Tibial artery (tissue), 4 donors: ENCODE measurements at regions not wholly inside any gene's neighbourhood (a gene's known extent, or its start where the extent isn't known, plus 50 kb on each side); places are given as distances from the start of the nearest gene placed in this dataset.
"Not testable (repeated sequence)": the region's sequence is repeated elsewhere in the genome, so short reads cannot be mapped to it uniquely, and the experiment has no call there.

Source experiments
- DNase-seq, 2 donors: peaks; one replicate each; pipeline ENCODE4 v3.0.0-alpha.2; 2019
- H3K27ac ChIP-seq, 2 donors: fragments of 200-600 bp; sonication (generic) in 1 of 2; 1 replicate in 1 of 2; 2 replicates in 1 of 2; pipeline ENCODE4 v1.5.1; 2018 to 2019; ENCODE audit warnings: mild to moderate bottlenecking in 1 of 2
- H3K27me3 ChIP-seq, 2 donors: fragments of 200-600 bp; sonication (generic) in 1 of 2; one replicate each; pipeline versions ENCODE4 v1.5.1 to v1.6.0; 2016 to 2019
- H3K36me3 ChIP-seq, 3 donors: fragments of 200-600 bp; sonication (generic) in 2 of 3; one replicate each; pipeline ENCODE4 v1.5.1; 2016 to 2019; ENCODE audit warnings: mild to moderate bottlenecking in 2 of 3
- H3K4me1 ChIP-seq, 4 donors: fragments of 200-600 bp; sonication (generic) in 2 of 4; 1 replicate in 3 of 4; 2 replicates in 1 of 4; pipeline ENCODE4 v1.5.1; 2016 to 2019
- H3K4me3 ChIP-seq, 2 donors: fragments of 200-600 bp; sonication (generic) in 1 of 2; 1 replicate in 1 of 2; 2 replicates in 1 of 2; pipeline ENCODE4 v1.5.1; 2018 to 2019; ENCODE audit warnings: mild to moderate bottlenecking in 2 of 2
- H3K9me3 ChIP-seq, 3 donors: fragments of 200-600 bp; sonication (generic) in 1 of 3; one replicate each; pipeline ENCODE4 v1.5.1; 2016 to 2019
- intact Hi-C: fragments of 100-400 bp; cut with DNase I; formaldehyde crosslinking; loops from one replicate; pipeline ENCODE4 v1.15.0; 2023; ENCODE audit warnings: low total_unique reads
- TF ChIP-seq, protein P1 (sequence below), 2 experiments: fragments of 200-600 bp in 1 of 2; fragments of 450-650 bp in 1 of 2; IDR thresholded peaks; one replicate each; pipeline ENCODE4 v1.5.1; 2017 to 2019; ENCODE audit warnings: antibody characterized with exemption in 2 of 2, mild to moderate bottlenecking in 1 of 2, moderate library complexity in 1 of 2

DNA sequence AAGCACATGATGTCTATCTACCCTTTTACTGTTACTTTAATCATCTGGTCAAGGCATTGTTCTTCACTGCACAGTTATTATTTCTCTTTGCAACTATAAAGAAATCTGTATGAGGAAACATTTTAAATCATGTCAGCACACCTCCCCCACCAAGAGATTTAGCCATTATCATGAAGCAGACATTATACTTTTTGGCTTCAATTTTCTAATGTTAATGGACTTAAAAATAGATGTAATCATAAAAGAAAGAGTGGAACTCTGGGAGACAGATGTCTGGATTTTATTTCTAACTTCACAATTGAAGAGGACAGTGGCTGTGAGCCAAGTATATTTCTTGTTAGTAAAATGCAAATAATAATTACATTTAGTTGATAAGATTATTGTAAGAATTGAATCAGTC, 932.4 kb downstream of the TAF11L14 start:
- Histone ChIP-seq H3K27ac (no peak overlapping the region), H3K4me3 (no peak overlapping the region), H3K36me3 (no peaks in the 10 kb centered on the region), H3K27me3 (no peaks in the 10 kb centered on the region), H3K4me1 (no peaks in the 10 kb centered on the region), H3K9me3 (no peaks in the 10 kb centered on the region)
- no peak for DNase-seq
- TF ChIP-seq, protein P1, sequence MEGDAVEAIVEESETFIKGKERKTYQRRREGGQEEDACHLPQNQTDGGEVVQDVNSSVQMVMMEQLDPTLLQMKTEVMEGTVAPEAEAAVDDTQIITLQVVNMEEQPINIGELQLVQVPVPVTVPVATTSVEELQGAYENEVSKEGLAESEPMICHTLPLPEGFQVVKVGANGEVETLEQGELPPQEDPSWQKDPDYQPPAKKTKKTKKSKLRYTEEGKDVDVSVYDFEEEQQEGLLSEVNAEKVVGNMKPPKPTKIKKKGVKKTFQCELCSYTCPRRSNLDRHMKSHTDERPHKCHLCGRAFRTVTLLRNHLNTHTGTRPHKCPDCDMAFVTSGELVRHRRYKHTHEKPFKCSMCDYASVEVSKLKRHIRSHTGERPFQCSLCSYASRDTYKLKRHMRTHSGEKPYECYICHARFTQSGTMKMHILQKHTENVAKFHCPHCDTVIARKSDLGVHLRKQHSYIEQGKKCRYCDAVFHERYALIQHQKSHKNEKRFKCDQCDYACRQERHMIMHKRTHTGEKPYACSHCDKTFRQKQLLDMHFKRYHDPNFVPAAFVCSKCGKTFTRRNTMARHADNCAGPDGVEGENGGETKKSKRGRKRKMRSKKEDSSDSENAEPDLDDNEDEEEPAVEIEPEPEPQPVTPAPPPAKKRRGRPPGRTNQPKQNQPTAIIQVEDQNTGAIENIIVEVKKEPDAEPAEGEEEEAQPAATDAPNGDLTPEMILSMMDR (IDR thresholded peaks at IDR 0.05): no peak
- intact Hi-C loops: no loop called here

DNA sequence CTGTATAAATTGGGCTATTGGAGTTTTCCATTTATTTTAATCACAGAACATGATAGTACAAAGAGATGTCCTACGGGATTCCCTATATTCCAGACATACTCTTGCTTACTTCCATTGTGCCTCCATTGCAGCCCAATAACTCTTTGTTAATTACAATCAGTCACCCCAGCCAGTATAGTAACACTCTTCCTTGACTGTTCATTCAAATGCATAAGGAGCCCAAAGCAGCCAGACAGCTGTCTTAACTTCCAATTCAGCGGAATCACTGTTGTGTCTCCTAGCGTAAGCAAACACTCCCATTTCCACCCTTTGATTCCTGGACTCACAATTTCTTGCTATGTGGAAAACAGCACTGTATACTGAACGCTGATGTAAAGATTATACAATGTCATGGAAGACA, 942.3 kb downstream of the TAF11L14 start:
- DNase-seq: no peak
- TF ChIP-seq, protein P1 (IDR thresholded peaks at IDR 0.05): no peak
- intact Hi-C loops: no loop called here
- H3K27me3 ChIP-seq: no peaks in the 10 kb centered on the region
- no peaks in the 10 kb centered on the region for H3K9me3 ChIP-seq
- no peak overlapping the region for H3K4me3 ChIP-seq
- no peaks in the 10 kb centered on the region for H3K36me3 ChIP-seq
- H3K27ac ChIP-seq: no peak overlapping the region
- H3K4me1 ChIP-seq: no peaks in the 10 kb centered on the region

DNA sequence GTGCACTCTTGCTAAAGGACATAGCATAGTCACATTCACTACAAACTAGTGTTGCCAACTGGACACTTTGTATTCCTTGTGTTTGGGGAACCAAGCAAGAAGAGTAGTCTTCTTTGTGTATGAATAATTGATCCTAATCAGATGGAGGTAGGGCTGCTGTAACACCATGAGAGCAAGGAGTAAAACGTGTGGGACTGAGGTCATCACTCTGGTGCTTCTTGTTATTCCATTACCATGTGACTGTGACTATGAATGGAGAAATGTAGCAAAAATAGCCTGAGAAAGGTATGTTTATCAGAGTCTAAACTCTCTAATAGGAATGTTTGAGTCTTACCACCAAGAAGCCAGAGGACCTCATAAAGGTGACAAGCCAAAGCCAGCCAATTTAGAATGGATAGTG, 966.9 kb downstream of the TAF11L14 start:
- TF ChIP-seq, protein P1 (IDR thresholded peaks at IDR 0.05): no peak
- intact Hi-C loops: no loop called here
- Histone ChIP-seq H3K4me3 (no peak overlapping the region), H3K36me3 (no peaks in the 10 kb centered on the region), H3K27ac (no peak overlapping the region), H3K9me3 (no peaks in the 10 kb centered on the region), H3K4me1 (no peaks in the 10 kb centered on the region), H3K27me3 (no peaks in the 10 kb centered on the region)
- DNase-seq: no peak

DNA sequence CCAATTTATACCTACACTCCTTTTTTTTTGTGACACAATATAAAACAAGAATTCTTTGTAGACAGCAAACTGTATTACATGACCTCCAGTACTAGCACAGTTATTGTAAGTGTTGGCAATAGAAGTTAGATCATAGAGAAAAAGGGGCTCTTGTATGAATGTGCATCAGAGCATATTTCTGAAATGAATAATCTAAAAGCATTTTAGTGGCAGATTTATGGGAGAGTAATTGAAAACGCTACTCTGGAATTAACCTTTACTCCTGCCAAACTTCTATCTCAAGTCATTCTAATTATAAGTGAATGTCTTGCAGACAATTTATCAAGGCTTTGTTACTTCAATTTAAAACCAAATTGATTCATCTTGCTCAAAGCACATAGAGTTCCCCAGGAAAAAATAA, 968.1 kb downstream of the TAF11L14 start:
- Histone ChIP-seq H3K9me3 (no peaks in the 10 kb centered on the region), H3K27me3 (no peaks in the 10 kb centered on the region), H3K27ac (no peak overlapping the region), H3K4me1 (no peaks in the 10 kb centered on the region), H3K4me3 (no peak overlapping the region), H3K36me3 (no peaks in the 10 kb centered on the region)
- intact Hi-C loops: no loop called here
- no peak for DNase-seq
- TF ChIP-seq, protein P1 (IDR thresholded peaks at IDR 0.05): no peak

DNA sequence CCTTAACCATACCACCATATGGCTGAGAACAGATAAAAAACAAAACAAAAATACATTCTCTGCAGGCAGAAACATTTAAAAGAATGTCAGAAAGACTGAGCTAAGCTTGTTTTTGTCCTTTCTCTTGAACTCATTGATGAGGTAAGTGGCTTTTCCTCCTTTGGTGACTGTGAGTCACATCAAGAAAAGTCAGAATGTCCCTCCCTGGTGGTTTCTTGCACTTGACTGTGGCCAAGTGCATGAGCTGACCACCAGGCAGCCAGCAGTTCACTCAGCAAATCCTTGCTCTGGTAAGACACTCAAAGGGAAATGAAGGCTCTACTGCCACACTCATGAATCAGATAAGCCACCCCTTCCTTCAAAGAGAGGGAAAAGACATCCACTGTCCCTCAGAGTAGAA, 970.9 kb downstream of the TAF11L14 start:
- H3K9me3 ChIP-seq: no peaks in the 10 kb centered on the region
- no peaks in the 10 kb centered on the region for H3K4me1 ChIP-seq
- no peak overlapping the region for H3K4me3 ChIP-seq
- intact Hi-C loops: no loop called here
- no peak for DNase-seq
- TF ChIP-seq, protein P1 (IDR thresholded peaks at IDR 0.05): no peak
- H3K27me3 ChIP-seq: no peaks in the 10 kb centered on the region
- no peak overlapping the region for H3K27ac ChIP-seq
- H3K36me3 ChIP-seq: no peaks in the 10 kb centered on the region

DNA sequence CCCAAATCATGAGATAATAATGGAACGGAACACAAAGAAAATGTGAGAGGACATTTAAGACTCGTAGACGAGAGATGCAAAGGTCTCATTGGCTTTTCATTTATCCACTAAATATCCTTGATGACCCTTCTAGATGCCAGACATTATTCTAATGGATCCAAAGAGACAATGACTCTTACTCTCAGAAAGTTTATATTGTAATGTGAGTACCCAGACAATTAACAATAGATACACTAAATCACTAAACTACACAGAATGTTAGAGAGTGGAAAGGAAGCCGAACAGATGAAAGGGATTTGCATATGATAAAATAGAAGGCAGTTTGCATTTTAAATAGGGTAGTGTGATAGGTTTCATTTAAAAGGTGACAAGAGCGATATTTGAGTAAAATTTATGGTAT, 973.3 kb downstream of the TAF11L14 start:
- Histone ChIP-seq H3K36me3 (no peaks in the 10 kb centered on the region), H3K4me3 (no peak overlapping the region), H3K4me1 (no peaks in the 10 kb centered on the region), H3K27ac (no peak overlapping the region), H3K9me3 (no peaks in the 10 kb centered on the region), H3K27me3 (no peaks in the 10 kb centered on the region)
- TF ChIP-seq, protein P1 (IDR thresholded peaks at IDR 0.05): no peak
- DNase-seq: no peak
- intact Hi-C loops: no loop called here

DNA sequence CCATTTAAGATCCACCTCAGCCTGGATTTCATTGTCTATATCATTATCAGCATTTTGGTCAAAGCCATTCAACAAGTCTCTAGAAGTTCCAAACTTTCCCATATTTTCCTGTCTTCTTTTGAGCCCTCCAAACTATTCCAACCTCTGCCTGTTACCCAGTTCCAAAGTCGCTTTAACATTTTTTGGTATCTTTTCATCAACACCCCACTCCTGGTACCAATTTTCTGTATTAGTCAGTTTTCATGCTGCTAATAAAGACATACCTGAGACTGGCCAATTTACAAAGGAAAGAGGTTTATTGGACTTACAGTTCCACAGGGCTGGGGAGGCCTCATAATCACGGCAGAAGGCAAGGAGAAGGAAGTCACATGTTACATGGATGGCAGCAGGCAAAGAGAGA, 982.9 kb downstream of the TAF11L14 start:
- H3K27me3 ChIP-seq, H3K36me3 ChIP-seq, DNase-seq, intact Hi-C loops, H3K27ac ChIP-seq, H3K4me3 ChIP-seq, H3K4me1 ChIP-seq: not testable (repeated sequence)
- peaks cover 0 to 17% (median 11%) of the 10 kb centered on the region in 3 donors for H3K9me3 ChIP-seq
